Panc1 (cell line): ENCODE measurements at regions not wholly inside any gene's neighbourhood (a gene's known extent, or its start where the extent isn't known, plus 50 kb on each side); places are given as distances from the start of the nearest gene placed in this dataset.

Experiments
- ATAC-seq: fragments of 200-7000 bp; cut with Tn5 transposase; 2 replicates; pipeline ENCODE4 v1.9.1; 2020; ENCODE audit warnings: mild to moderate bottlenecking, moderate library complexity
- BruUV-seq: library from RNA; stranded (reverse); fragments of 400-500 nt; replicated peaks from 2 replicates; lab custom pipeline; 2021; lab: Mats Ljungman, UMichigan
- CTCF ChIA-PET: fragments of 300-600 bp; sonication (Branson Sonifier 250); formaldehyde crosslinking; loops from one replicate; lab custom pipeline; 2022; ENCODE audit warnings: antibody characterized with exemption; lab: Charles Lee
- POLR2A ChIA-PET: fragments of 300-600 bp; sonication (Branson Sonifier 250); formaldehyde crosslinking; loops from one replicate; lab custom pipeline; 2022; ENCODE audit warnings: antibody characterized with exemption; lab: Charles Lee
- DNase-seq: peaks from one replicate; pipeline ENCODE4 v3.0.0-alpha.2; 2010; ENCODE audit warnings: low read depth, low spot score
- H3K27ac ChIP-seq: 2 replicates; pipeline ENCODE4 v1.5.1; 2011; ENCODE audit warnings: mild to moderate bottlenecking, low read length, inconsistent platforms
- H3K27me3 ChIP-seq: fragments of 200-500 bp; sonication (Bioruptor generic); 2 replicates; pipeline ENCODE4 v1.6.0; 2014; ENCODE audit warnings: low read length, inconsistent platforms; ENCODE audit not compliant: control insufficient read depth, insufficient read depth
- H3K36me3 ChIP-seq: fragments of 200-500 bp; sonication (Bioruptor generic); 2 replicates; pipeline ENCODE4 v1.5.1; 2014; ENCODE audit warnings: inconsistent platforms, mild to moderate bottlenecking, low read length, moderate library complexity; ENCODE audit not compliant: control insufficient read depth, insufficient read depth
- H3K4me1 ChIP-seq: 2 replicates; pipeline ENCODE4 v1.5.1; 2011; ENCODE audit warnings: inconsistent platforms, mild to moderate bottlenecking, low read length, moderate library complexity; ENCODE audit not compliant: control insufficient read depth, insufficient read depth
- H3K4me3 ChIP-seq, 2 experiments: 2 replicates each; pipeline ENCODE4 v1.5.1; 2011 to 2012; ENCODE audit warnings: low read depth in 2 of 2, low read length in 2 of 2, mild to moderate bottlenecking in 2 of 2, inconsistent platforms in 1 of 2, moderate library complexity in 1 of 2
- H3K9me3 ChIP-seq: fragments of 200-500 bp; sonication (Bioruptor generic); 2 replicates; pipeline ENCODE4 v1.5.1; 2014; ENCODE audit warnings: low read depth, mild to moderate bottlenecking, inconsistent platforms, low read length, moderate library complexity; ENCODE audit not compliant: control insufficient read depth, insufficient read depth
- CTCF ChIP-seq: fragments of 450-650 bp; IDR thresholded peaks from 2 replicates; pipeline ENCODE4 v1.5.1; 2017; ENCODE audit warnings: mild to moderate bottlenecking
- POLR2AphosphoS5 ChIP-seq: IDR thresholded peaks from 2 replicates; pipeline ENCODE4 v1.6.1; 2012; ENCODE audit warnings: mild to moderate bottlenecking, low read depth, low read length, moderate library complexity
- REST ChIP-seq, 2 experiments: IDR thresholded peaks; 2 replicates each; pipeline ENCODE4 v1.6.1; 2011 to 2012; ENCODE audit warnings: low read depth in 2 of 2, control low read depth in 1 of 2, low read length in 1 of 2, mild to moderate bottlenecking in 1 of 2, moderate library complexity in 1 of 2; ENCODE audit not compliant: insufficient read depth in 1 of 2
- SIN3A ChIP-seq: IDR thresholded peaks from 2 replicates; pipeline ENCODE4 v1.6.1; 2012; ENCODE audit warnings: low read depth, mild to moderate bottlenecking, low read length, moderate library complexity, borderline replicate concordance; ENCODE audit not compliant: insufficient read depth
- TCF7L2 ChIP-seq: IDR thresholded peaks from 2 replicates; pipeline ENCODE4 v1.6.1; 2011; ENCODE audit warnings: mild to moderate bottlenecking, low read depth, low read length, inconsistent platforms
- in situ Hi-C: cut with HindIII; loops from 2 replicates; pipeline ENCODE4 v1.10.0; 2016; ENCODE audit warnings: low sequenced_read_pairs, low pct_unique_long_range_greater_than_20kb
- intact Hi-C: fragments of 100-400 bp; cut with micrococcal nuclease; formaldehyde crosslinking; loops from one replicate; pipeline ENCODE4 v1.10.0; 2022; ENCODE audit not compliant: unreplicated experiment

GRCh38 chr6:106901062-106901461, 73.5 kb downstream of the CD24 start:
- intact Hi-C loops = no loop called here
- no peaks in the 10 kb centered on the region for H3K36me3 ChIP-seq
- POLR2A ChIA-PET = interaction anchor here (0.5 to 0.6 kb wide), 2 partner anchors 8 to 332 kb away, joined by 3 to 5 read pairs; no protein-coding TSS in a partner anchor
- H3K27ac ChIP-seq = no peak overlapping the region
- no peak for ATAC-seq
- H3K27me3 ChIP-seq = no peaks in the 10 kb centered on the region
- no peak for DNase-seq
- H3K4me3 ChIP-seq = no peak overlapping the region
- BruUV-seq = no TSS peak
- CTCF ChIA-PET = no interaction called here
- no peaks in the 10 kb centered on the region for H3K4me1 ChIP-seq
- TF ChIP-seq TCF7L2 (no peak), REST (IDR thresholded peaks at IDR 0.05; ENCODE audit: insufficient read depth in 1 of 2, low read depth in 2 of 2, low read length in 1 of 2) (no peak), POLR2AphosphoS5 (no peak), CTCF (no peak), SIN3A (no peak)
- in situ Hi-C loops = no loop called here
- no peaks in the 10 kb centered on the region for H3K9me3 ChIP-seq

GRCh38 chr6:106899697-106900096, 74.8 kb downstream of the CD24 start:
- intact Hi-C loops (no loop called here), in situ Hi-C loops (no loop called here)
- Histone ChIP-seq H3K27me3 (no peaks in the 10 kb centered on the region), H3K4me1 (no peaks in the 10 kb centered on the region), H3K4me3 (no peak overlapping the region), H3K27ac (no peak overlapping the region), H3K9me3 (no peaks in the 10 kb centered on the region), H3K36me3 (no peaks in the 10 kb centered on the region)
- DNase-seq = no peak
- POLR2A ChIA-PET = no interaction called here
- CTCF ChIA-PET = no interaction called here
- no peak for ATAC-seq
- no TSS peak for BruUV-seq
- no peak for TF ChIP-seq REST (IDR thresholded peaks at IDR 0.05; ENCODE audit: insufficient read depth in 1 of 2, low read depth in 2 of 2, low read length in 1 of 2)
- no peak for TF ChIP-seq POLR2AphosphoS5
- TF ChIP-seq CTCF = no peak
